DOHH2 (cell line): ENCODE measurements at regions not wholly inside any gene's neighbourhood (a gene's known extent, or its start where the extent isn't known, plus 50 kb on each side); places are given as distances from the start of the nearest gene placed in this dataset.

Source experiments
- EZH2phosphoT487 ChIP-seq: fragments of 200-600 bp; sonication (generic); IDR thresholded peaks from 2 replicates; pipeline ENCODE4 v1.6.1; 2017; ENCODE audit warnings: borderline replicate concordance, mild to moderate bottlenecking, antibody characterized with exemption, low read length, moderate library complexity, mixed read lengths
- TF ChIP-seq, protein P1 (sequence below): fragments of 200-600 bp; sonication (generic); IDR thresholded peaks from one replicate; pipeline ENCODE4 v1.5.1; 2014; ENCODE audit warnings: antibody characterized with exemption, mild to moderate bottlenecking, low read depth, low read length; ENCODE audit not compliant: poor library complexity, severe bottlenecking

- TF ChIP-seq EZH2phosphoT487, result no peak
- TF ChIP-seq, protein P1, sequence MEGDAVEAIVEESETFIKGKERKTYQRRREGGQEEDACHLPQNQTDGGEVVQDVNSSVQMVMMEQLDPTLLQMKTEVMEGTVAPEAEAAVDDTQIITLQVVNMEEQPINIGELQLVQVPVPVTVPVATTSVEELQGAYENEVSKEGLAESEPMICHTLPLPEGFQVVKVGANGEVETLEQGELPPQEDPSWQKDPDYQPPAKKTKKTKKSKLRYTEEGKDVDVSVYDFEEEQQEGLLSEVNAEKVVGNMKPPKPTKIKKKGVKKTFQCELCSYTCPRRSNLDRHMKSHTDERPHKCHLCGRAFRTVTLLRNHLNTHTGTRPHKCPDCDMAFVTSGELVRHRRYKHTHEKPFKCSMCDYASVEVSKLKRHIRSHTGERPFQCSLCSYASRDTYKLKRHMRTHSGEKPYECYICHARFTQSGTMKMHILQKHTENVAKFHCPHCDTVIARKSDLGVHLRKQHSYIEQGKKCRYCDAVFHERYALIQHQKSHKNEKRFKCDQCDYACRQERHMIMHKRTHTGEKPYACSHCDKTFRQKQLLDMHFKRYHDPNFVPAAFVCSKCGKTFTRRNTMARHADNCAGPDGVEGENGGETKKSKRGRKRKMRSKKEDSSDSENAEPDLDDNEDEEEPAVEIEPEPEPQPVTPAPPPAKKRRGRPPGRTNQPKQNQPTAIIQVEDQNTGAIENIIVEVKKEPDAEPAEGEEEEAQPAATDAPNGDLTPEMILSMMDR, result no peak
These were observed 67.0 kb upstream of the ZNF804B start for GRCh38 chr7:88692493-88692892.
